HG03521 (cell line): ENCODE measurements at regions not wholly inside any gene's neighbourhood (a gene's known extent, or its start where the extent isn't known, plus 50 kb on each side); places are given as distances from the start of the nearest gene placed in this dataset.
A peak's percentile ranks its signal among the peaks of the same experiment; 100 is the strongest.

Experiments
- ATAC-seq: cut with Tn5 transposase; IDR thresholded peaks from one replicate; pipeline ENCODE4 v1.9.1; 2021; ENCODE audit warnings: mild to moderate bottlenecking, moderate library complexity; ENCODE audit not compliant: unreplicated experiment

DNA sequence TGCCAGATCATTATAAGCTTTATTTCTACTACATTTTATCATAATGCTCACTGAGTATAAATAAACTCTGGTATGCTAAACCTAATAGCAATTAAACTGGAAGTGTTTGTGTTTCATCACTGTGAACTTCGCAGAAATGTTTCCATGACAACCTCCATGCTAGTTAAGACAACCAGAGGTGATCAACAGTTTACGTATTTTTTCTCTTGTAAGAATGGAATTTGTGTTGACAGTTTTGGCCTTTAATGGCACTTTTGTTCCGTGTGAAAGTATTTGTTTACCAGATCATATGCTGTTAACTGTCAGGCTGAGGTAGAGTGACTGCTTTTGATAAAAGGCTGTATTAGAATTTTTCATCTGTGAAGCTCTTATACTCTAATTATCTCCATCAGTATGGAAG lies 212.1 kb upstream of the PPP1R3A start:
- no peak for ATAC-seq

DNA sequence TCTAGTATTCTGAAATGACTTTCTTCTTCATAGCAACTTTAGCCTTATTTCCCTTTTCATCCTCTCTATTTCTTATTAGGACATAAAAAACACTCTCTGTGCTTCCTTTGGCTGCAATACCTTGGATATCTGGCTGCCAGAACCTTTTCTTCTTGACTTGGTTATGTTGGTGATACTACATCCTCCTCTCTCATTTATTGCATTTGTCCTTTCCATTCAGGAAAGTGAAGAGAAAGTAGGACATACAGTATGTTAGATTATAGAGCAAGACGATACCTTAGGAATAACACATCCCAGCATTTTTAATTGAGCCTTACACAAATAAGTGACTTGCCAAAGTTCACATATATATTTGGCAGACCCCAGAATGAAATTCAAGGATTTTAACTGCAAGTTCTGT lies 210.1 kb upstream of the PPP1R3A start:
- no peak for ATAC-seq

DNA sequence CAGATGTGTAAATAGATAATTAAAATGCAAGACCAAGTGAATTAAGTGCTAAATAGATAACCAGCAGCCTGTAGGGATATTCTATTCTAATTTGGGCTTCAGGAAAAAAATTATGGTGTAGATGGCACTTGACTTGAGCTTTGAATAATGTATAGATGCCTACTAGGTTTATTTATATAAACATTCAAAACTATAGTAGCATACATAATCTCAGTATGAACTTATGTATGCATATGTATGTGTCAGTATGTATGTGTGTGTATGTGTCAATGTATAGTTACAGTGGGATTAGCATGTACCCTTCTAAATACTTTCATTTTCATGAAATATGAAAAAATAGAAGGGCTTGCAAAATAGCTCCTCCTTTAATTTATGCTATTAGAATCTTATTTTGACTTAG lies 207.3 kb upstream of the PPP1R3A start:
- ATAC-seq: no peak

DNA sequence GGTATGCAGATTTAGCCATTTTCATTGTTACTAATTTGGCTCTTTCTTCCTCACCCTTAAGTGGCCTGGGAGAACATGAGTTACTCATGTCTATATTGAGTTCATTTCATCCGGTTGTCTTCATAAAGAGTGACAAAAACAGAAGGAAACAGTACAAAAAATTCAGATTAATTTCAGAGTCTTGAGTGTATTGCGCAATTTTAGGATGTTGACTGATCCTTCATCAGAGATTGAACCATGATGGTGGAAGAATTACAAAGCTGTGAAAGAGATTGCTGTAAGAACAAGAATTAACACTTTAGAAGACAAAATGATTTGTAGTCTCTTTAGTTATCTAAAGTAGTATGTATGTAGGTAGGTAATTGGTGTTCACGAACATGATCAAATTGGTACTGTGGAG lies 194.0 kb upstream of the PPP1R3A start:
- ATAC-seq: no peak

DNA sequence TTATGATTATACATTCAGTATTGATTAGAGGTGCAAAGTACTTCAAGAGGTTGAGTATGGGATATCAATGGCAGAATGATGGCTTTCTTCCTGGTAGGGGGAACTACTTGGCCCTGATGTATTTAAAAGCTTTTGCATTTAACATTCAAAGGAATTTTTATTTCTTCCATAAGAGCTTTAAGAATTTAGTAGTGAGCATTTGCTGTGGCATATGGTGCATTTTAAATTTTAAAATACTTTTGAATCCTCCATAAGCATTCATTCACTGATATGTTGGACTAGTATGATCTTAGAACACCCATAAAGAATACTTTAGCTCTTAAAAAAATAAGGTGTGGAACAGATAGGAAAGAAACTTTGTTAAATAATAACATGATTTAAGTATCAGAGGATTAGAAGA lies 191.9 kb upstream of the PPP1R3A start:
- no peak for ATAC-seq

DNA sequence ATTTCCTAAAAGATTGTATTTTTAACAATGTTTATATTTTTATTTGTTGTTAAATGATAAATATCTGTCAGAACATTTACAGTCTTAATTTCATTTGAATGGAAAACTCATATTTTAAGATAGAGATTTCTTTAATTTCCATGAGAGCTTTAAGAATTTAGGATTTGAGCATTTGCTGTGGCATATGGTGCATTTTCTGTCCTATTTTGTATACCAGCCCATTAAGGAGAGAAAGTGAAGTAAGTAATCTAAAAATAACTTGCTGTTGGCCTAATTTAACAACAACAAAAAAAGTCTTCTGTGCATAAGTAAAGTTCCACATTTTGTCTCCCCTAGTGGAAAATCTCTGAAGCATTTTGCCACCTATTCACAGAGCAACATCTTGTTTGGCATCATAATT lies 190.9 kb upstream of the PPP1R3A start:
- ATAC-seq: no peak

DNA sequence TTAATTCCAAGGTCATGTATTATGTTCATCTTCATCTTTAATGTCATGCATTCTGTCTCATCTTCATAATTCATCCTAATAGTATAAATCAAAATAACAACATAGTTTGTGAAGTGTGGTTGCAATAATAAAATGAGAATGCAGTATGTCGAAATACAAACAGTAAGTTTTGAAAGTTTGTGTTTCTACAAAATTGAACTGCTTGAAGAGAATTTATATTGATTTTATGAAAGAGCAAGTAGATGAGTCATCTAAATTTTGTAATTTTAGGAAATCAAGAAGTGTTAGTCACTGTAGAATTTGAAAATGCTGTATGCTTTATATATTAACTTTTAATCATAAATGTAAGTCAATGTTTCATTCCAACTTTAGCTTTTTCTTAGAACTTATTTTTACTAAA lies 190.5 kb upstream of the PPP1R3A start:
- ATAC-seq: no peak

DNA sequence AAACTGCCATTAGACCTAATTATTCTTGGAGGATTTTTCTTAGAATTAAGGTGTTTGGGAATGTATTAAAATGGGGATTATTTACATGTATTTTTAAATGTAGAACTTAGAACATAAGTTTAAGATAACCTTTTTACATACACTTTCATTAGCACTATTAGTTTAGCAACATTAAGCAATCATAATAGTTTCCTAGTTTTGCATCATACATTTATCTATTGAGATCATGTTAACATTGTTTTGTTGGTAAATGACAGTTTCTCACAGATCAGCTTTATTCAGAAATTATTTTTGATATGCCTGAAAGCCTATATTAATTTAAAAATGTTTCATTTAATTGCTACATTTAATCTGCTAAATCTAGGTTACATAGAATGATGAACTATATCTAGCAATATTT lies 189.7 kb upstream of the PPP1R3A start:
- no peak for ATAC-seq

DNA sequence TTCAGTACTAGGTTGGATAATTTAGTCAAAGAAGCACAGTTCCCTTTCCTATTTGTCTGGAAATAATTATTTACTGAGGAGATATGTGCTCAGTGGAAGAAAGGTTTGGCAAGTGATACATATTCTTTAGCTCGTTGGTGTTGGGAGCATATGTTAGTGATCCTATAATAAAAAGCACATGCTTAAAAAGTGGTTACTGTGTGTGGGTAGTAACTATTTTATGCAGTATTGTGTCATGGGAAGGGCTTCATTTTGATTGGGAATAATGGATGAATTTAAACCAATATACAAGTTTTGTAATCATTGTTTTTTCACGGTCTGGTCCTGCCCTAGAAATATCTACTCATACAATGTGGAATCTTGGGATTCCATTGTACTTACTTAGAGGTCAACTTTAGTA lies 188.7 kb upstream of the PPP1R3A start:
- no peak for ATAC-seq

DNA sequence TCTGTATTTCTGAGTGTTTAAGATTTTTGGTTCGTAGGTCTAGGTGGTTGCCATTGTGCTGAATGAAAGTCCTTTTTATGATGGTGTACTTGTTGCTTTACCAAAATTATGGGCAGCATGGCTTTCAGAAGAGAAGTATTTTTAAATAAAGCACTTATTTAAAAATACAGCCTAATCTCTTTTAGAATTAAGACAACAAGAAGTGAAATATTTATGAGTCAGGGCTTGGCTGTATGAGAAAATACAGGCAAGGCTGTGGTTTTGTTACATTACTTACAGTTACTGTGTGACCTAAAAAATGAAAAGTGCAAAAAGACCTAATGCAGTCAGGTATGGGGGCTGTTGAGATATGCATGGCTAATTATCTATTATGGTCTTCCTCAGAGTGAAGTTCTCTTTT lies 185.2 kb upstream of the PPP1R3A start:
- no peak for ATAC-seq

DNA sequence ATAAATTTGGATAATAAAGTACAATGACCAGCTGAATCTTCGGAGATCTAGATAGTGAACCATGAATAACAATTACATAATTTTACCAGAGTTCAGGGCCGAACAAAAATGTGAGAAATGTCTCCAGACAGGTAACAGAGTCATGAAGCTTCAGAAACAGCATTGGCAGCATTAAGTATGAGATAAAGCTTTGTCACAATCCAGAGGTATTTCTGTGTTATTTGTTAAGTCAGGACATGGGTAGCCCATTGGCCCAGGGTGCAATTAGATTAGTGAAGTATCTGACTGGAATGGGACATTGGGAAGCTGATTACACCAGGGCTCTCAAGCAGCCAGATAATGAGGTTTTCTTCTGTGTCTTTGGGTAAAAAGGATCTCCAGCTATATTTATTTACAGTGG lies 184.2 kb upstream of the PPP1R3A start:
- ATAC-seq: no peak

DNA sequence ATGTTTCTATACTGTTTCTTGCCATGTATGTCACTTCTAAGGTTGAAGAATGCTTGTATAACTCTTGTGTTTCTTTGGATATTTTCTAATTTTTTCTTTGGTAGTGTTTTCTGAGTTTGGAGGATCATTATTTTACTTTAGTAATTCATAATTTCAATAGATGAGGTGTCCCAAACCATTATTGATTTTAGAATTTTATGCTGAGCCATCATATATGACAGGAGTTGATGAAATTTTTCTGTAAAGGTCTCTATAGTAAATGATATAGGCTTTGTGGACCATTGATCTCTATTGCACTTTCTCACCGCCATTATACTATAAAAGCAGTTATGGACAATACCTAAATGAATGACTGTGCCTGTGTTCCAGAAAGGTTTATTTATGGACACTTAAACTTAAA lies 183.3 kb upstream of the PPP1R3A start:
- no peak for ATAC-seq

DNA sequence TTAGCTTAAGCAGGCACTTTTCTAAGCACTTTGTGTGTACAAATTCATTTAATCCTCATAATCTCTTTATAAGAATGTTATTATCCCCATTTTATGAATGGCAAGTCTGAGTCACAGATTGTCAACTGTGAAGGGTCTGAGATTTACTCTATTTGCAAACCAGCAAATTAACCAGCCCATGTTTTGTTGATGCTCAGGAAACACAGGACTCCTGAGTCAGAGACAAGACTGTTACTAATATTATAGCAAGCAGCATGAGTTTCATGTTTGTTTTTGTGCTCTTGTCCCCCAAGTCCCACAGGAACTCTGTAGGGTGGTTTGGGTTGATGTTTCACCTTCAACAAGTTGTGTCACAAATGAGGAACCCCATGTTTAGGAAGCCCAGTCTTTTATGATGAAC lies 182.0 kb upstream of the PPP1R3A start:
- no peak for ATAC-seq

DNA sequence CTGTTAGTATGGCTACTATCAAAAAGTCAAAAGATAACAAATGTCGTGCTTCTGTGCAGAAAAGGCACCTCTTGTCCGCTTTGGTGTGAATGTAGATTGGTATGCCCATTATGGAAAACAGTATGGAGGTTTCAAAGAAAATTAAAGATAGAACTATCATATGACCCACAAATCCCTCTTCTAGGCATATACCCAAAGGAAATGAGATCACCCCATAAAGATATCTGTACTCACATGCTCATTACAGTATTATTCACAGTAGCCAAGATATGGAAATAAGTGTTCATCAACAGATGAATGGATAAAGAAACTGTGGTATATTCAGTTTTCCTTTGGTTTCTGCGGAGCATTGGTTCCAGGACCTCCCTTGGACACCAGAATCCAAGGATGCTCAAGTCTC lies 180.5 kb upstream of the PPP1R3A start:
- ATAC-seq: no peak

DNA sequence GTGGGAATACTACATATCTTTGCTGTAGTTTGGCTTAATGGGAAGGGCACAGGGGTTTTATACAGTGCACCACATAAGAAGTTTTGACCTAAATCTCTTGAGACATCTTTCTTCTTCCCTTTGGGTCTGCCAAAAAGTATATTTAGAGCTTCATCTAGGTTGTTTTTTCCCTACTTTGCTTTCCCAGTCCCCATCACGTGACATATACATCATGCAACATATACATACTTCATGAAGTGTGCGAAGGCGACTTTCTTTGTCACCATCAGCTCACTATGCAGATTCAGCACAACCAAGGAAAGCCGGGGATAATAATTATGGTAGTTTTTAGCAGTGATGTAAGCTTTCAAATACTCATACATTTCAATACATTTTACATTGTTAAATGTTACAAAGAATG lies 177.1 kb upstream of the PPP1R3A start:
- no peak for ATAC-seq

DNA sequence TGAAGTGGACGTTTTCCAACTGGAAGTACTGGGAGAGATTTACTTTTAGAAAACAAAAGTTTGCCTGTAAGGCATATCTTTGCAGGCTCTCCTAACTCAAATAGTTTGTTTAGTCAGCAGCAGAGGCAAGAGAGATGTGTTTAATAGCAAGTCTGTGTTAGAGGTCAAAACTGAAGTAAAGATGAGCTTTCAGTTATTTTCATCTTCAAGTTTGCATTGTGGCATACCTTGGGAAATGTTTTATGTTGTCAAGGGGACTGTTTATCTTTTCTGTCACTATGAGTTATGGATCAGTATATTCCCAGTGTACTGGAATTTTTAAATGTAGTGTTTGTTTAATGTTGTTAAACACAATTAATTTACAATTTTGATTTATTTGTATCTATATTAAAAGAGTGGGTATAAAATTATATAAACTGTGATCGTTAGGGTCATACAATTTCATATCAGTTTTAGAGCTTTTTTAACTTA lies 169.7 kb upstream of the PPP1R3A start:
- no peak for ATAC-seq

DNA sequence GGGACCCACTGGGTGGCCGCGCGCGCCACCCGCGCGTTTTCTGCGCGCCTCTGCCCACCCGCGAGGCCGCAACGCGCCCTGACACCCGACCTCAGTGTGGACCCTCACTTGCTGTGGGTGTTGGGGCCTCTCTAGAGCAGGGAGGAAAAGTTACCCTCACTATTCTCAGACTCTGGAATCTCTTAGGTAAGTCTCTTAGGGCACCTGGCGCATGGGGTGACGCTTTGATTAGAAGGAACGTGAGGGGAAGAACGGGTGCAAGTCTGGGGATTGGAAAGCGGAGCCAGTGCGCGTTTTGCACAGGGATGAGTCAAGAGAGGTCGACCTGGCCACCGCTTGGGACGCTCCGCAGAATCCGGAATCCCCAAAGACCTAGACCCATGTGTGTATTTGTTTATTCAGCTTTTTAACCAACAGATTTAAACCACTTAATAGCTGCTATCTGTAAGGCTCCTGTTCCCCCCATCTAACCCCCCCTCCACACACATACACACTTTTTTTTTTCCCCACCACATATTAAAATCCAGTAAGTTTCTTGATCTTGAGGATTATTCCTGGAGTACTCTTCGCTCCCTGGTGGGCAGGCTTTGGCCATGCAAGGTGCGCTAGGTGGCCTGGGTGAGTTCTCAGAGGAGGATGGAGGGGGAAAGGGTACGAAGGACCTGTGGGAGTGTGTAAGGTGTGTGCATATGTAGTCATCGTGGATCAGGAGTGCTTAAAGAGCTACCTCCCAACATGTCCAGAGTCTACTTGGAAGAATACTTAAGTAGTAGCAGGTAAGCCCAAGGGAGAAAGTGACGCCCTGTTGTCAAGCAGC lies 169.1 kb upstream of the PPP1R3A start:
- ATAC-seq: no peak

DNA sequence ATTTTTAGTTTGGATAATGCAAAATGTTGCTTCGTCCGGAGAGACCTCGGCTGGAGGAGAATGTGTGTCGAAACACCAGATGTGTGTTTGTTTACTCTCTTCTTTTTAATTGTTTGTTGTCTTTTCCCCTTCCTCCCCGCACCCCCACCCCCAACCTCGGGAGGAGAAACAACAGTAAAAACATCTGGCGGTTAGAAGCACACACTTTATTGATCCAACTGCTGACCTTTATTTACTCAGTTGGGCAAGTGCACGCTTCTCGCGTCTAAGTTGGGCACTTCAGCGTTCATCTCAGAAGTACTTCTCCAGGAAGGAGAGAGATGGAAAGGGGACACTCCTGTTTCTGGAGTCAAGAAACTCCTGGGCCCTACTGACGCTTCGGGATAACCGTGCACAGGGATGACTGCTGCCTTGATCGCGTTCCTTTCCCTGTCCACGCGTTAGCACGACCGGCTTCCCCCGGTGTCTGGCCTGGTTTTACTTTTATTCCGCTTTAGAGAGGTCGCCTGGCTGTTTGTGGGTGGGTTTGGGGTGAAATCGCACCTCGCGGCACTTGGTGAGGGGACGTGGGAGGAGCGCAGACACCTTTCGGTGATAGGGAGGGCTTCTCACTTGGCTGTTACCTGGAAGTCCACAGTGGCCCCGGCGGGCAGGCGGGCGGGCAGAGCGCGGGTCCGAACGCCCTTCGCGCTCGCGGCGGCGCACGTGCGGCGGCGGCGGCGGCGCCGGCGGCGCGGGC lies 168.3 kb upstream of the PPP1R3A start:
- no peak for ATAC-seq

DNA sequence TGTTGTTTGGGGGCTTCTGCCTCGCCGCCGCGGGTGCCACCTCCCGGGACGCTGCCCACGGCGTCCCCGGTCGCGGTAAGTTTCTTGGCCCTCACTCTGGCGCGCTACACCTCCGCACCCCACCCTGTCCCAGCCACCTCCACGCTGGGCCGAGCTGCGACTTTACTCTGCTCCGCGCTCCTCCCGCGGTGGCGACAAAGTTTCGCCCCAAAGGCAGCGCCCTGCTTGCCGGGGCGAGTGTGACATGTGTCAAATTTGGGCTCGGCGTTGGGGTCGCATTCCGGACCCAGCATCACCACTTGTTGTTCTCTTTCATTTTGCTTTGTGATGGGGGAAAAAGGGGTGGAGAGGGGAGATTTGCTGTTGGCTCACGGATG lies 167.7 kb upstream of the PPP1R3A start:
- no peak for ATAC-seq

DNA sequence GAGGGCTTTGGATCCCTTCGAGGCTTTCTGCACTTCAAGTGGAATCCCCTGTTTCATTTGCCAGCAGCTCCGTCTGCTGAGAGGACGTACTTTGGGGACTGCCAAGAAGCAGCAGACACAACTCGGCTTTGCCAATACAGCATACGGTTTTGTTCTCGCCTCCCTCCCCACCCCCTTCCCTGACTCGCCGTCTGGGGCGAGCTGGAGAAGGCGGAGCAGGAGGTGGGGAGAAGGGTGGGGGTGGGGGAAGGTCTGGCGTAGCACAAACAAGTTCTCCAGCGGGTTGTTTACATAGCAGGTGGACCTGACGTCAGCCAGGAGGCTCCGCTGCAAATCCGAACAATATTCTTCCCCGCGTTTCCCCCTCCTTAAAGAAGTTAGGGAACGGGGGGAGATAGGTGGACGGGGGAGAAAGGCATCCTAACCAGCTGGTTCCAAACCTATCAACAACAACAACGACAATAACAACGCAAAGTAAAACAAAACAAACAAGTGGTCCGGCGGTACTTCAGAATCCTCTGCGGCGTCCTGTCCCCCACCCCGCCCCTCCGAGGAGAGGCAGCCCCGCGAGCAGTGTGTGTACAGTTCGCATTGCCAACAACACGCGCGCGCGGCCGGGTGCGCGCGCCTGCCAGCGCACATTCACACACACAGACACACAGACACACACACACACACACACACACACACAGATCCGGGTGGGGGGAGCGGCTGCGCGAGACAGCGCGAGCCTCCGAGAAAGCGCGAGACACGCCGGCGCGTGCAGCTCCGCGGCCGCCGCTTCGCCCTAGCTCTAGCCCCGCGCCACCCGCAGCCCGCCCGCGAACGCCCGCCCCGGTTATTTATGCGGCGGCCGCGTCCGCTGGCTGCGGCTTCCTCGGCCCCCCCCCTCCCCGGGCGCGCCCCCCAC lies 167.0 kb upstream of the PPP1R3A start:
- ATAC-seq: peak; percentile 39

DNA sequence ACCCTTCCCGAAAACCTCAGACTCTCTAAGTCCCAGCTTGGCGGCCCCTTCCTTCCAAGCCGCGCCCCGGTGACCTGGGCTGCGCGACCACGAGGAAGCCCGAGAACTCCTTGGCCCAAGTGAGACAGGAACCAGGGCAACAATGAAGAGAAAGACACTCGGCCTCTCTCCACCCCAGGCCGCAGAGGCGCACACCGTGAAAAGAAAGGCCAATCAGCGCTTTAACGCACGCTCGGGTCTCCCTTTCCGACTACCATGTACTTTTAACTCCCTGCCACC lies 166.4 kb upstream of the PPP1R3A start:
- peak; percentile 26 for ATAC-seq
